ENCODE measurements at regions not wholly inside any gene's neighbourhood (a gene's known extent, or its start where the extent isn't known, plus 50 kb on each side); places are given as distances from the start of the nearest gene placed in this dataset.

DNA sequence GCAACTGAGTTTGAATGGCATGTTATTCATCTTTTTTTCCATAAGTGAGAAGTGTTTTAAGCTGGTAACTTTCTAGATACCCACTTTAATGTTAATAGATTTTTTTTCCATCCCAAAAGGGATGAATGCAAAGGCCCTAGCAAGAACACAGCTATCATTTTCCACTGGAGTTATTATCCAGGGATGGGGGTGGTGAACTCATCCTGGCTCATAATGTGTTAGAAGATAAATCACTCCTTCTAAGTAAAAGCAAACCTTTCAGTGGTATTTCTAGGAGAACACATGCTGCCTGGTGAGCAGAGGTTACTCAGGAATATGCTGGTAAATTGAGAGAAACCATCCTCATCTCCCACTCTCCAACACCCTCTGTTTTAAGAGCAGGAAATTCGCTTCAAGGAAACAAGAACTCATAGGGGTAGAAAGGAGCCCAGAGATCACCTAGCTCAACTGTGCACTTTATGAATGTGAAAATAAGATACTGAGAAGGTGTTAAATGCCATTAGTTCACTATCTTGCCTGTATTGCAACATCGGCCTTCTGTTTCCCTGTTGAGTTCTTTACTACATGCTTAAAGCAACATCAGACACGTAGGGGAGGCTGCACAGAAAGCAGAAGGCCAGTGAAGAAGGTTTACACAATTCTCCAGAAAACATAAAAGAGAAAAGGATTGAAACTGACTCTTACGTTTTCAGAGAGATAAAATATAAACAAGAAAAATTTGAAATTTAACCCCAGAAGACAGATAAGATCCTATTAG lies 264.0 kb upstream of the PRKCQ start:
- H3K4me1 Mint-ChIP-seq (ENCODE audit: low read depth, unreplicated experiment), result no peaks in the 10 kb centered on the region
- no peak for DNase-seq
- no peak overlapping the region for H3K4me3 Mint-ChIP-seq (ENCODE audit: unreplicated experiment)
- TF ChIP-seq, protein P1, sequence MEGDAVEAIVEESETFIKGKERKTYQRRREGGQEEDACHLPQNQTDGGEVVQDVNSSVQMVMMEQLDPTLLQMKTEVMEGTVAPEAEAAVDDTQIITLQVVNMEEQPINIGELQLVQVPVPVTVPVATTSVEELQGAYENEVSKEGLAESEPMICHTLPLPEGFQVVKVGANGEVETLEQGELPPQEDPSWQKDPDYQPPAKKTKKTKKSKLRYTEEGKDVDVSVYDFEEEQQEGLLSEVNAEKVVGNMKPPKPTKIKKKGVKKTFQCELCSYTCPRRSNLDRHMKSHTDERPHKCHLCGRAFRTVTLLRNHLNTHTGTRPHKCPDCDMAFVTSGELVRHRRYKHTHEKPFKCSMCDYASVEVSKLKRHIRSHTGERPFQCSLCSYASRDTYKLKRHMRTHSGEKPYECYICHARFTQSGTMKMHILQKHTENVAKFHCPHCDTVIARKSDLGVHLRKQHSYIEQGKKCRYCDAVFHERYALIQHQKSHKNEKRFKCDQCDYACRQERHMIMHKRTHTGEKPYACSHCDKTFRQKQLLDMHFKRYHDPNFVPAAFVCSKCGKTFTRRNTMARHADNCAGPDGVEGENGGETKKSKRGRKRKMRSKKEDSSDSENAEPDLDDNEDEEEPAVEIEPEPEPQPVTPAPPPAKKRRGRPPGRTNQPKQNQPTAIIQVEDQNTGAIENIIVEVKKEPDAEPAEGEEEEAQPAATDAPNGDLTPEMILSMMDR (IDR thresholded peaks at IDR 0.05; ENCODE audit: partially characterized antibody, unreplicated experiment), result no peak
- no peaks in the 10 kb centered on the region for H3K36me3 Mint-ChIP-seq (ENCODE audit: unreplicated experiment)
- no peaks in the 10 kb centered on the region for H3K9me3 Mint-ChIP-seq (ENCODE audit: unreplicated experiment)
- H3K27ac Mint-ChIP-seq (ENCODE audit: unreplicated experiment), result no peak overlapping the region
- no peaks in the 10 kb centered on the region for H3K27me3 Mint-ChIP-seq (ENCODE audit: unreplicated experiment)

DNA sequence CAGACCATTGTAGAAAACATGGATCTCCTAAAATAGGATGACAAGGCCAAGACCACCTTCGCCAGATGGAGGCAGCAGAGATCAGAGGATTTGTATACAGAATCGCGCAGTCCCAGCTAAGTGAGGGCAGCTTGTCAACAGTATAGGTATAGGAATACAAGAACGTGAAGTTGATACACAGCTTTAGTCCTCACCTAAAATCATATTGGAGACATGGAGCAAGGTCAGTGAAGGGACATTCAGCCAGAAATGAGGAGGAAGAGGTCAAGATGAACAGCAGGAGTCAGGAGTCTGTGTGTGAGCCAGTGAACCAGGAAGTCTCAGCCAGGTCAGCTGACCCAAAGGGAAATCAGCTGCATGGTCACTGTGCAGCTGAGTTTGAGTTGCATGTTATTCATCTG lies 263.4 kb upstream of the PRKCQ start:
- TF ChIP-seq, protein P1 (IDR thresholded peaks at IDR 0.05; ENCODE audit: partially characterized antibody, unreplicated experiment), result no peak
- Mint-ChIP-seq H3K9me3 (ENCODE audit: unreplicated experiment) (no peaks in the 10 kb centered on the region), H3K4me3 (ENCODE audit: unreplicated experiment) (no peak overlapping the region), H3K27me3 (ENCODE audit: unreplicated experiment) (no peaks in the 10 kb centered on the region), H3K4me1 (ENCODE audit: low read depth, unreplicated experiment) (no peaks in the 10 kb centered on the region), H3K36me3 (ENCODE audit: unreplicated experiment) (no peaks in the 10 kb centered on the region), H3K27ac (ENCODE audit: unreplicated experiment) (no peak overlapping the region)
- no peak for DNase-seq

DNA sequence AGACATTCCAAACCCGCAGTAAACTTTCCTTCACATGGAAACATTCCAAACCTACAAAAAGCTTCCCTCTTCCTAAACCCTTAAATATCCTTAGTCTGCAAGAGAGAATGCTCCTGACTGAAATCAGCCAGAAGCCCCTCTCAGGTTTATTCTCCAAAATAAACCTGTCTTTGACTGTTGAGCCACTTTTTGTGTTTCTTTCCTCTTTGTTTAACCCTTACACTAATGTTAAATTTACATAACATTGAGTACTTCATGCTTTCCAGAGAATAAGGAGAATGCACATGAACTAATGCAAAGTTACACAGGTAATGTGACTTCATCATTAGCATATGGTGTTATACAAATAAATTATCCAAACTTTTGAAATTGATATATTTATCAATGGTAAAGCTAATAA lies 262.6 kb upstream of the PRKCQ start:
- no peaks in the 10 kb centered on the region for H3K4me1 Mint-ChIP-seq (ENCODE audit: low read depth, unreplicated experiment)
- TF ChIP-seq, protein P1 (IDR thresholded peaks at IDR 0.05; ENCODE audit: partially characterized antibody, unreplicated experiment), result no peak
- no peak for DNase-seq
- no peak overlapping the region for H3K4me3 Mint-ChIP-seq (ENCODE audit: unreplicated experiment)
- no peaks in the 10 kb centered on the region for H3K36me3 Mint-ChIP-seq (ENCODE audit: unreplicated experiment)
- no peak overlapping the region for H3K27ac Mint-ChIP-seq (ENCODE audit: unreplicated experiment)
- H3K9me3 Mint-ChIP-seq (ENCODE audit: unreplicated experiment), result no peaks in the 10 kb centered on the region
- no peaks in the 10 kb centered on the region for H3K27me3 Mint-ChIP-seq (ENCODE audit: unreplicated experiment)

DNA sequence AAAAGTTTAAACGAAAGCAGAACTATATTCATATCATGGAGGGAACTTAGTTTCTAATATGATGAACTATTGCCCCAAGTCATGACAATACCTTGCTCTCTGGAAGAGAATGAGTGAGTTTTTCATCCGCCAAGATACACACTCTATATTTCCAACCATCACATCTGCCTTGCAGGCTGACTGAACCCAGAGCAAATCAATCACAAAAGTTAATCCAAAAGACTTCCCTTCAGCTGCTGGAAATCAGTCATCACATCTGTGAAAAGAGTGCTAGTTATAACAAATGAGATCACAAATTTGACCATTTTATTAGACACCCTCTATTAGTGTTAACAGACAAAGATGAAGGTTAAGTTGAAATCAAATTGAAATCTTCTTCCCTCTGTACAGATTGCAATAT lies 261.7 kb upstream of the PRKCQ start:
- H3K4me3 Mint-ChIP-seq (ENCODE audit: unreplicated experiment), result no peak overlapping the region
- TF ChIP-seq, protein P1 (IDR thresholded peaks at IDR 0.05; ENCODE audit: partially characterized antibody, unreplicated experiment), result no peak

DNA sequence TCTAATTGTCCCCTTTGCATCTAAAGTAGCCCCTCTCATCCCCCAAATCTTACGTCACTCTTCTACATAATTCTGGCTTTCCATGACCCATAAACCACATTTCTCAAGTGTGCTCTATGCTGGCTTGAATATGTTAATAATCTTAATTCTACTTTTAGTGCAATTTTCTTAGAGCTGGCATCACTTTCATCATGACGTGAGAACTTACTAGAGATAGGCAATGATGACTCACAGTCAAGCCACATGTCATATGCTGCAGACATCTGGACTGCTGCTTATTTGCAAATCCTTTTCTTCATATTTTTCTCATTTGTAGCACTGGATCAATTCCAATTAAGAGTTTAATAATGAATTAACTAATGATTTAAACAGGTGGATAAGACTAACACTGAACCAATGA lies 260.7 kb upstream of the PRKCQ start:
- H3K27ac Mint-ChIP-seq (ENCODE audit: unreplicated experiment), result no peak overlapping the region
- no peaks in the 10 kb centered on the region for H3K36me3 Mint-ChIP-seq (ENCODE audit: unreplicated experiment)
- no peaks in the 10 kb centered on the region for H3K4me1 Mint-ChIP-seq (ENCODE audit: low read depth, unreplicated experiment)
- H3K27me3 Mint-ChIP-seq (ENCODE audit: unreplicated experiment), result no peaks in the 10 kb centered on the region
- DNase-seq, result no peak
- TF ChIP-seq, protein P1 (IDR thresholded peaks at IDR 0.05; ENCODE audit: partially characterized antibody, unreplicated experiment), result no peak
- H3K4me3 Mint-ChIP-seq (ENCODE audit: unreplicated experiment), result no peak overlapping the region
- H3K9me3 Mint-ChIP-seq (ENCODE audit: unreplicated experiment), result no peaks in the 10 kb centered on the region

More for the DNA sequence above, 261.7 kb upstream of the PRKCQ start:
- Mint-ChIP-seq H3K27me3 (ENCODE audit: unreplicated experiment) (no peaks in the 10 kb centered on the region), H3K27ac (ENCODE audit: unreplicated experiment) (no peak overlapping the region), H3K36me3 (ENCODE audit: unreplicated experiment) (no peaks in the 10 kb centered on the region), H3K9me3 (ENCODE audit: unreplicated experiment) (no peaks in the 10 kb centered on the region), H3K4me1 (ENCODE audit: low read depth, unreplicated experiment) (no peaks in the 10 kb centered on the region)
- DNase-seq, result no peak

Data from glutamatergic neuron (in vitro differentiated cells).